AG09309 (cell line): ENCODE measurements at regions not wholly inside any gene's neighbourhood (a gene's known extent, or its start where the extent isn't known, plus 50 kb on each side); places are given as distances from the start of the nearest gene placed in this dataset.

Experiments used
- DNase-seq: peaks from one replicate; pipeline ENCODE4 v3.0.0-alpha.2; 2010; ENCODE audit warnings: low read depth
- H3K4me3 ChIP-seq: 2 replicates; pipeline ENCODE4 v1.5.1; 2011; ENCODE audit warnings: mild to moderate bottlenecking, low read depth, low read length, moderate library complexity; ENCODE audit not compliant: control insufficient read depth
- TF ChIP-seq, protein P1 (sequence below): IDR thresholded peaks from 2 replicates; pipeline ENCODE4 v1.5.1; 2011; ENCODE audit warnings: mild to moderate bottlenecking, low read depth, low read length, inconsistent platforms; ENCODE audit not compliant: insufficient read depth, control insufficient read depth; ENCODE audit errors: missing control alignments

DNA sequence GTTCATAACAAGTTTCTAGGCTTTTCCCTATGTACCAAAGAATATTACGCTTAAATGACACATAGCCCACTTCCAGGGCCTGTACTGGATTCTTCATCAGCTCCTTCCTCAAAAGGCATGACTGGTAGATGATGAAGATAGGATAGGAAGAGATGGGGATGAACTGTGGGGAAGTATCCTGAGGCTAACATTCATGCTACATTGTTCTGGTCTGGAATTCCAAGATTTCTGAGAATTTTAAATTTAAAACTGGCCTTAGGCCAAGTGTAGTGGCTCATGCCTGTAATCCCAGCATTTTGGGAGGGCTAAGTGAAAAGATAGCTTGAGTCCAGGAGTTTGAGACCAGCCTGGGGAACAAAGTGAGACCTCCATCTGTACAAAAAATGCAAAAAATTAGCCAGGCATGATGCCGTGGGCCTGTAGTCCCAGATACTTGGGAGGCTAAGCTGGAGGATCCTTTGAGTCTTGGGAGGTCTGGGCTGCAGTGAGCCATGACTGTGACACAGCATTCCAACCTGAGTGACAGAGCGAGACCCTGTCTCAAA, 160.1 kb upstream of the PLAAT1 start:
- H3K4me3 ChIP-seq, result no peak overlapping the region
- TF ChIP-seq, protein P1, sequence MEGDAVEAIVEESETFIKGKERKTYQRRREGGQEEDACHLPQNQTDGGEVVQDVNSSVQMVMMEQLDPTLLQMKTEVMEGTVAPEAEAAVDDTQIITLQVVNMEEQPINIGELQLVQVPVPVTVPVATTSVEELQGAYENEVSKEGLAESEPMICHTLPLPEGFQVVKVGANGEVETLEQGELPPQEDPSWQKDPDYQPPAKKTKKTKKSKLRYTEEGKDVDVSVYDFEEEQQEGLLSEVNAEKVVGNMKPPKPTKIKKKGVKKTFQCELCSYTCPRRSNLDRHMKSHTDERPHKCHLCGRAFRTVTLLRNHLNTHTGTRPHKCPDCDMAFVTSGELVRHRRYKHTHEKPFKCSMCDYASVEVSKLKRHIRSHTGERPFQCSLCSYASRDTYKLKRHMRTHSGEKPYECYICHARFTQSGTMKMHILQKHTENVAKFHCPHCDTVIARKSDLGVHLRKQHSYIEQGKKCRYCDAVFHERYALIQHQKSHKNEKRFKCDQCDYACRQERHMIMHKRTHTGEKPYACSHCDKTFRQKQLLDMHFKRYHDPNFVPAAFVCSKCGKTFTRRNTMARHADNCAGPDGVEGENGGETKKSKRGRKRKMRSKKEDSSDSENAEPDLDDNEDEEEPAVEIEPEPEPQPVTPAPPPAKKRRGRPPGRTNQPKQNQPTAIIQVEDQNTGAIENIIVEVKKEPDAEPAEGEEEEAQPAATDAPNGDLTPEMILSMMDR, result no peak
- no peak for DNase-seq

GRCh38 chr3:193085655-193086054, 155.4 kb upstream of the PLAAT1 start:
- no peak for DNase-seq
- TF ChIP-seq, protein P1, result no peak
- H3K4me3 ChIP-seq, result no peak overlapping the region

GRCh38 chr3:193086681-193087080, 154.3 kb upstream of the PLAAT1 start:
- no peak for DNase-seq
- H3K4me3 ChIP-seq, result no peak overlapping the region
- TF ChIP-seq, protein P1, result no peak

- H3K4me3 ChIP-seq, result no peak overlapping the region
- TF ChIP-seq, protein P1, result no peak
- DNase-seq, result no peak
These were observed 153.7 kb upstream of the PLAAT1 start for GRCh38 chr3:193087336-193087735.

- TF ChIP-seq, protein P1, result no peak
- no peak overlapping the region for H3K4me3 ChIP-seq
- no peak for DNase-seq
These were observed 145.7 kb upstream of the PLAAT1 start for GRCh38 chr3:193095366-193095765.

- H3K4me3 ChIP-seq, result no peak overlapping the region
- no peak for DNase-seq
- TF ChIP-seq, protein P1, result no peak
These were observed 144.9 kb upstream of the PLAAT1 start for GRCh38 chr3:193096076-193096475.
